ENCODE measurements at regions not wholly inside any gene's neighbourhood (a gene's known extent, or its start where the extent isn't known, plus 50 kb on each side); places are given as distances from the start of the nearest gene placed in this dataset.

DNA sequence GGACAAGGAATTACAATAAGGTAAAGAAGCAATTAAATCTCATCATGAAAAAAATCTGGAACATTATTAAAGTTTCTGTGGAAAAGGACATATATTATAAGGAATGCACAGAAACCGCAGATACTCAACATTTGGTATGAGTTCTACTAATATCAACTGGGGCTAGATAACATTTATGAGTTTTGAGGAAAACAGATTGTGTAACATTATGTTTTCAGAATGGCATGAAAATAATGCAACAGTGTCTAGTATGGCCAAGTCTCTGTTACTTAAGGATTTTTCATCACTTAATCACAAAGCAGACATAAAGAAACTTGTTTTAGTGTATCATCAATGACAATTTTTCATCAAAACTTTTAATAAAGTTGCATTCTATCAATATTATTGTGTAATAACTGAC is 785.0 kb downstream of the GLUD2 start:
- DNase-seq (ENCODE audit: low spot score in 2 of 2): no peak
- Histone ChIP-seq H3K27ac (no peak overlapping the region), H3K4me1 (no peaks in the 10 kb centered on the region), H3K9me3 (no peaks in the 10 kb centered on the region), H3K27me3 (no peaks in the 10 kb centered on the region), H3K4me3 (no peak overlapping the region), H3K36me3 (no peaks in the 10 kb centered on the region)
- TF ChIP-seq POLR2A (IDR thresholded peaks at IDR 0.05) (no peak), POLR2AphosphoS5 (IDR thresholded peaks at IDR 0.05) (no peak)
- TF ChIP-seq, protein P1, sequence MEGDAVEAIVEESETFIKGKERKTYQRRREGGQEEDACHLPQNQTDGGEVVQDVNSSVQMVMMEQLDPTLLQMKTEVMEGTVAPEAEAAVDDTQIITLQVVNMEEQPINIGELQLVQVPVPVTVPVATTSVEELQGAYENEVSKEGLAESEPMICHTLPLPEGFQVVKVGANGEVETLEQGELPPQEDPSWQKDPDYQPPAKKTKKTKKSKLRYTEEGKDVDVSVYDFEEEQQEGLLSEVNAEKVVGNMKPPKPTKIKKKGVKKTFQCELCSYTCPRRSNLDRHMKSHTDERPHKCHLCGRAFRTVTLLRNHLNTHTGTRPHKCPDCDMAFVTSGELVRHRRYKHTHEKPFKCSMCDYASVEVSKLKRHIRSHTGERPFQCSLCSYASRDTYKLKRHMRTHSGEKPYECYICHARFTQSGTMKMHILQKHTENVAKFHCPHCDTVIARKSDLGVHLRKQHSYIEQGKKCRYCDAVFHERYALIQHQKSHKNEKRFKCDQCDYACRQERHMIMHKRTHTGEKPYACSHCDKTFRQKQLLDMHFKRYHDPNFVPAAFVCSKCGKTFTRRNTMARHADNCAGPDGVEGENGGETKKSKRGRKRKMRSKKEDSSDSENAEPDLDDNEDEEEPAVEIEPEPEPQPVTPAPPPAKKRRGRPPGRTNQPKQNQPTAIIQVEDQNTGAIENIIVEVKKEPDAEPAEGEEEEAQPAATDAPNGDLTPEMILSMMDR (IDR thresholded peaks at IDR 0.05): no peak
- intact Hi-C loops (cut with DNase I; ENCODE audit: low total_unique reads): no loop called here

DNA sequence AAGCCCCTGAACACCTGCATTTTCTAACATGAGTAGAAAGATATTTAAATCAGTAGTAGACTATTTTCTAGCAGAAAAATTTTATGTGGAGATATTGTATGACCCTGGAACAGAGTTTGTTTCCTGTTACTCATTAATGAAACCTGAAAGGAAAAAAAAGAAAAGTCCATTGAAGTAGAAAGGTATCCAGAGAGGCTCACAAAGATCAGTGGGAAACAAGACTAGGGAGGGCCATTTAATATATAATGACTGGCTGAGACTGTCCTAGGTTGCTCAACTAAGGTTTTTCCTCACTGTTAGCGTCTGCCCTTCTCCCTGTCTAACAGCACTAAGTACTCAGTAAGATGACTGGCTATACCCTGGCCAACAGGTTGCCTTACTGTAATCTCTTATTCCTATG is 788.6 kb downstream of the GLUD2 start:
- Histone ChIP-seq H3K36me3 (no peaks in the 10 kb centered on the region), H3K4me1 (no peaks in the 10 kb centered on the region), H3K9me3 (no peaks in the 10 kb centered on the region), H3K4me3 (no peak overlapping the region), H3K27me3 (no peaks in the 10 kb centered on the region), H3K27ac (no peak overlapping the region)
- no peak for DNase-seq (ENCODE audit: low spot score in 2 of 2)
- intact Hi-C loops (cut with DNase I; ENCODE audit: low total_unique reads): no loop called here
- no peak for TF ChIP-seq POLR2AphosphoS5 (IDR thresholded peaks at IDR 0.05)
- TF ChIP-seq, protein P1 (IDR thresholded peaks at IDR 0.05): no peak
- TF ChIP-seq POLR2A (IDR thresholded peaks at IDR 0.05): no peak

- no peaks in the 10 kb centered on the region for H3K9me3 ChIP-seq
- TF ChIP-seq POLR2AphosphoS5 (IDR thresholded peaks at IDR 0.05) (no peak), POLR2A (IDR thresholded peaks at IDR 0.05) (no peak)
- TF ChIP-seq, protein P1 (IDR thresholded peaks at IDR 0.05): no peak
- H3K4me3 ChIP-seq: no peak overlapping the region
- no peak overlapping the region for H3K27ac ChIP-seq
- no peaks in the 10 kb centered on the region for H3K36me3 ChIP-seq
- H3K27me3 ChIP-seq: peaks cover 0 to 7% of the 10 kb centered on the region in 2 donors
- DNase-seq (ENCODE audit: low spot score in 2 of 2): no peak
- H3K4me1 ChIP-seq: no peaks in the 10 kb centered on the region
- intact Hi-C loops (cut with DNase I; ENCODE audit: low total_unique reads): no loop called here
Observed at GRCh38 chrX:121851033-121851432, 803.6 kb downstream of the GLUD2 start.

DNA sequence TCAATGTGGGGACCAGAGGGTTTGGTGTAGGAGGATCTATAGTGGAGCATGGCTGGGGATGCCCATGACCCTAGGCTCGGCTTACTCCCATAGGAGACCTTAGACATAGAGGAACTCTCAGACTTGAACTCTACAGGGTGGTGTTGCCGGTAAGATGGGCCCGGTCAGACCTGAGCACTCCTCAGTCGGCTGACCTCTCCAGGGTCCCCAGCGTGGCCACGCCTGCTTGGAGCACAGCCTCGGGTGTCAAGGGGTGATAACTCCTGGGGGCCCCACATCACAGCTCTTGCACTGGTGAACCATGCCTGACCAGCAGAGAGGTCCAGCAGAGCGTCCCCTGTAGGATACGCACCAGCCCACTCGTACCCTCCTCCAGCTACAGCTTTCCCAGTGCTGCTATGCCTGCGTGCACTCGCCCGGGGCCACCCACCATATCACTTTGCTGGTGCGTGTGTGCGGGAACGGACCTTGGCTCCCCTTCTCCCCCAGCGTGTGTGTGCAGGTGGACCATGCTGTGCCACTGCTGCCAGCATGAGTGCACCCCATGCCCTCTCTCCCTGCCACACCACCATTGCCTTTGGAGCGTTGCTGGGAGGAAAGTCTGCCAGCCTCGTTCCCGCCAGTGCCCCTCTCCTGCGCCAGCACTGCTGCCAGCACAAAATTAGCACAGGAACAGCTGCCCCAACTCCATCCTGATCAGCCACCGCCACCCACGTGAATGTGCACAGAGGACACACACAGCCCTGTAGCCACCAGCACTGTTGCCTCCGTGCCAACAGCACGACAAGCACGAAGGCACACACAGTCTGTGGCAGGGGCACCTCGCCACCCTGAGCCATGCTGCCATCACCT is 806.6 kb downstream of the GLUD2 start:
- Histone ChIP-seq H3K4me3 (no peak overlapping the region), H3K4me1 (no peaks in the 10 kb centered on the region), H3K27me3 (peaks cover 0 to 2% of the 10 kb centered on the region in 2 donors), H3K36me3 (no peaks in the 10 kb centered on the region), H3K27ac (no peak overlapping the region), H3K9me3 (no peaks in the 10 kb centered on the region)
- DNase-seq (ENCODE audit: low spot score in 2 of 2): no peak
- TF ChIP-seq POLR2A (IDR thresholded peaks at IDR 0.05): no peak
- intact Hi-C loops (cut with DNase I; ENCODE audit: low total_unique reads): no loop called here

GRCh38 chrX:121854614-121854911 is 807.2 kb downstream of the GLUD2 start:
- DNase-seq (ENCODE audit: low spot score in 2 of 2): no peak
- Histone ChIP-seq H3K9me3 (no peaks in the 10 kb centered on the region), H3K27me3 (peaks cover 0 to 2% of the 10 kb centered on the region in 2 donors), H3K36me3 (no peaks in the 10 kb centered on the region), H3K4me1 (no peaks in the 10 kb centered on the region), H3K27ac (no peak overlapping the region), H3K4me3 (no peak overlapping the region)
- TF ChIP-seq, protein P1 (IDR thresholded peaks at IDR 0.05): no peak
- TF ChIP-seq POLR2A (IDR thresholded peaks at IDR 0.05): no peak
- no peak for TF ChIP-seq POLR2AphosphoS5 (IDR thresholded peaks at IDR 0.05)
- intact Hi-C loops (cut with DNase I; ENCODE audit: low total_unique reads): no loop called here
